Chondrocyte (in vitro differentiated cells): ENCODE measurements at regions not wholly inside any gene's neighbourhood (a gene's known extent, or its start where the extent isn't known, plus 50 kb on each side); places are given as distances from the start of the nearest gene placed in this dataset.

ENCODE experiments used
- DNase-seq: peaks from one replicate; pipeline ENCODE4 v3.0.0; 2021; ENCODE audit warnings: mixed read lengths, low spot score
- H3K27ac Mint-ChIP-seq: one replicate; pipeline ENCODE4 v1.8.0; 2021; ENCODE audit warnings: mild to moderate bottlenecking, moderate library complexity, mixed read lengths; ENCODE audit not compliant: unreplicated experiment
- H3K27me3 Mint-ChIP-seq: 2 replicates; pipeline ENCODE4 v1.8.0; 2021; ENCODE audit warnings: low read depth, mixed read lengths
- H3K36me3 Mint-ChIP-seq: 2 replicates; pipeline ENCODE4 v1.8.0; 2021; ENCODE audit warnings: low read depth, mixed read lengths
- H3K4me1 Mint-ChIP-seq: 2 replicates; pipeline ENCODE4 v1.8.0; 2021; ENCODE audit warnings: low read depth, mild to moderate bottlenecking, mixed read lengths
- H3K4me3 Mint-ChIP-seq: one replicate; pipeline ENCODE4 v1.8.0; 2021; ENCODE audit warnings: mild to moderate bottlenecking, moderate library complexity, mixed read lengths; ENCODE audit not compliant: unreplicated experiment
- H3K9me3 Mint-ChIP-seq: 2 replicates; pipeline ENCODE4 v1.8.0; 2021; ENCODE audit warnings: low read depth, mixed read lengths
- TF ChIP-seq, protein P1 (sequence below): fragments of 200-600 bp; sonication (generic); IDR thresholded peaks from 2 replicates; pipeline ENCODE4 v1.5.0; 2021; ENCODE audit warnings: antibody characterized with exemption, mild to moderate bottlenecking, moderate library complexity

DNA sequence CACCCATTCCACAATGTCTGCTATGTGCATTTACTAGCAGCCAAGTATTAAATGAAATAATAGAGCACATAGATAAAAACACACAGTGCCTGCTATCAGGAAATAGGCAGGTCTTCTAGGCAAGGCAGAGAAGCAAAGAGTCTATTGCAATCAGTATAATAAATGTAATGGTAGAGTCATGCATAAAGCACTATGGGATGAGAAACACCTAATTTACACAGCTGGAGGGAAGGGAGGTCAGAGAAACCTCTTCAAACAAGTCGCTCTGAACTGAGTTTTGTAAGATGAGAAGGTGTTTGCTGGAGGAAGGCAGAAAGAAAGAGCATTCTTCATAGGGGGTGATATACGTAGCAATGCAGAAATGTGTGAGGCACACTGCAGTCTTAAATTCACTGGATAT lies 341.0 kb upstream of the DMAC1 start:
- peaks cover 8% of the 10 kb centered on the region for H3K27me3 Mint-ChIP-seq
- H3K9me3 Mint-ChIP-seq = peaks cover 4% of the 10 kb centered on the region
- no peak for DNase-seq
- H3K4me3 Mint-ChIP-seq = no peak overlapping the region
- H3K4me1 Mint-ChIP-seq = no peaks in the 10 kb centered on the region
- H3K36me3 Mint-ChIP-seq = no peaks in the 10 kb centered on the region
- TF ChIP-seq, protein P1, sequence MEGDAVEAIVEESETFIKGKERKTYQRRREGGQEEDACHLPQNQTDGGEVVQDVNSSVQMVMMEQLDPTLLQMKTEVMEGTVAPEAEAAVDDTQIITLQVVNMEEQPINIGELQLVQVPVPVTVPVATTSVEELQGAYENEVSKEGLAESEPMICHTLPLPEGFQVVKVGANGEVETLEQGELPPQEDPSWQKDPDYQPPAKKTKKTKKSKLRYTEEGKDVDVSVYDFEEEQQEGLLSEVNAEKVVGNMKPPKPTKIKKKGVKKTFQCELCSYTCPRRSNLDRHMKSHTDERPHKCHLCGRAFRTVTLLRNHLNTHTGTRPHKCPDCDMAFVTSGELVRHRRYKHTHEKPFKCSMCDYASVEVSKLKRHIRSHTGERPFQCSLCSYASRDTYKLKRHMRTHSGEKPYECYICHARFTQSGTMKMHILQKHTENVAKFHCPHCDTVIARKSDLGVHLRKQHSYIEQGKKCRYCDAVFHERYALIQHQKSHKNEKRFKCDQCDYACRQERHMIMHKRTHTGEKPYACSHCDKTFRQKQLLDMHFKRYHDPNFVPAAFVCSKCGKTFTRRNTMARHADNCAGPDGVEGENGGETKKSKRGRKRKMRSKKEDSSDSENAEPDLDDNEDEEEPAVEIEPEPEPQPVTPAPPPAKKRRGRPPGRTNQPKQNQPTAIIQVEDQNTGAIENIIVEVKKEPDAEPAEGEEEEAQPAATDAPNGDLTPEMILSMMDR = no peak
- no peak overlapping the region for H3K27ac Mint-ChIP-seq

DNA sequence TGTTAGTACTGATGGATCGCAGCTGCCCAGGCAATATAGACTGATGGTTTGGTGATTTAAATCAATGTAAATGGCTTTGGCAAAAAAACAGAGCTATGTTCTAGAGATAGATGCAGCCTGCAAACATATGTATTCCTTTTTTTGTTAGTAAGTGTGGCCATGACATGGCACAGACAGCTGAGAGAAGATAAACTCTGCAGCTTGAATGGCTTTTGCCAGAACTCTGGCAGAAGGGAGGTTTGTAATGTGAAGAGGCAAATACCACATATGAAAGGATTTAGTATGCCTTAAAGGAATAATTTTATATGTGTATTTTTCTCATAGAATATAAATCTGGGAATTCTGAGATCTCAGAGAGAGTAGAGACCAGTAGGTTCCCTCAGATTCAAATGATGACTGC lies 340.2 kb upstream of the DMAC1 start:
- H3K9me3 Mint-ChIP-seq = peaks cover 4% of the 10 kb centered on the region
- H3K4me1 Mint-ChIP-seq = no peaks in the 10 kb centered on the region
- no peak overlapping the region for H3K27ac Mint-ChIP-seq
- peaks cover 8% of the 10 kb centered on the region for H3K27me3 Mint-ChIP-seq
- no peaks in the 10 kb centered on the region for H3K36me3 Mint-ChIP-seq
- no peak for DNase-seq
- TF ChIP-seq, protein P1 = no peak
- H3K4me3 Mint-ChIP-seq = no peak overlapping the region

DNA sequence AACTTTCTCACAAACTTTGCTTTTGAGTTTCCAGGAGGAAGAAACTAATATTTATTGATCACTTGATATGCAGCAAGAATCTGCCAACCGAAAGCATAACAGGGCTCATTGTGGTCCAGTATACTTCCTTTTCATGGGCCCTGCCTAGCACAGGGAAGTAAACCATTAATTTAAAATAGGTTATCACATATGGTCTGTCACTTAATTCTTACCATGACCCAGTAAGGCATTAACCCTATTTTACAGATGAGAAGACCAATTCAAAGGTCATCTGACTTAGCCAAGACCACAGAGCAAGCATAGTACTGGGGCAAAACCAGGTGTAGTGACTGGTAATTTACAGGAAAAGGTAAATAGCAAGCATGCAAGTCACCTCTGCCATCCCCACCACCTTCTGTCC lies 336.9 kb upstream of the DMAC1 start:
- H3K9me3 Mint-ChIP-seq = no peaks in the 10 kb centered on the region
- H3K4me1 Mint-ChIP-seq = no peaks in the 10 kb centered on the region
- H3K27ac Mint-ChIP-seq = no peak overlapping the region
- no peaks in the 10 kb centered on the region for H3K36me3 Mint-ChIP-seq
- no peak overlapping the region for H3K4me3 Mint-ChIP-seq
- peaks cover 8% of the 10 kb centered on the region for H3K27me3 Mint-ChIP-seq
- TF ChIP-seq, protein P1 = no peak
- no peak for DNase-seq

DNA sequence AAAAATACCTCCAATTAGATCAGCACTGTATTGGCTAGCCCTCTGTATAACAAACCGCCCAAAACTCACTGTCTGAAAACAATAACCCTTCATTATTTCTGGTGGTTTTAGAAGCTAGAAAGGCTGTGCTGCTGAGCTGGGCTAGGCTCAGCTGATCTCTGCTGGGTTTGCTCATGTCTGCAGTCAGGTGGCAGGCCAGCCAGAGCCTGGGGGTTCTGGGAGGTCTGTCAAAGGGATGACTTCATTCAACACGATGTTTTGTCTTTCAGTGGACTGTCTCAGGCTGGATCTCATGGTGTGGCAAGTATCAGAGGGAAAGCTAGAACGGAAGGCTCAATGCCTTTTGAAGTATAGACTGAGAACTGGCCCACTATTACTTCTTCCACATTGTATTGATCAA lies 335.1 kb upstream of the DMAC1 start:
- H3K27me3 Mint-ChIP-seq = peaks cover 3% of the 10 kb centered on the region
- TF ChIP-seq, protein P1 = no peak
- H3K9me3 Mint-ChIP-seq = no peaks in the 10 kb centered on the region
- H3K4me3 Mint-ChIP-seq = no peak overlapping the region
- no peaks in the 10 kb centered on the region for H3K4me1 Mint-ChIP-seq
- H3K27ac Mint-ChIP-seq = no peak overlapping the region
- no peak for DNase-seq
- no peaks in the 10 kb centered on the region for H3K36me3 Mint-ChIP-seq

DNA sequence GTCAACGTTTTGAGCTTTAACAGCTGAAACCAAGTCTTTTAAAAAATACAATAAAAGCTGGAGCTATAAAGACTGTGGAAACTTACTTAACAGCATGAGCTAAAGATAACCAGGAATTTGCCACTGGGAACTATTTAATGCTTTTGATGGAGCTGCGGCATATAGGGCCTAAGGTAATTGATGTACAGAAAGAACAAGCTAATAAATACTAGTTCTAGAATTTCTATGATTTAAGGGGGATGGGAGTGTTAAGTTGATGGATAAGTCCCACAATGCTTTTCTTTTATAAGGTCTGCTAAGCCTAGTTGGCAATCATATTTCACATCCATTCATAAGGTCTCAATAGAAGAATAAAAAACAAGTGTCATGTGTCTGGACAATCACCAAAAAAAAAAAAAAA lies 334.0 kb upstream of the DMAC1 start:
- no peak for DNase-seq
- no peaks in the 10 kb centered on the region for H3K9me3 Mint-ChIP-seq
- H3K4me1 Mint-ChIP-seq = no peaks in the 10 kb centered on the region
- H3K27me3 Mint-ChIP-seq = peaks cover 3% of the 10 kb centered on the region
- H3K4me3 Mint-ChIP-seq = no peak overlapping the region
- H3K36me3 Mint-ChIP-seq = no peaks in the 10 kb centered on the region
- TF ChIP-seq, protein P1 = no peak
- H3K27ac Mint-ChIP-seq = no peak overlapping the region
